ENCODE measurements at regions not wholly inside any gene's neighbourhood (a gene's known extent, or its start where the extent isn't known, plus 50 kb on each side); places are given as distances from the start of the nearest gene placed in this dataset.

GRCh38 chr10:33406596-33406995 lies 72.1 kb upstream of the NRP1 start:
- no peaks in the 10 kb centered on the region for H3K27me3 ChIP-seq (ENCODE audit: control insufficient read depth, insufficient read depth, low read length)
- no peak overlapping the region for H3K4me2 ChIP-seq (ENCODE audit: extremely low read depth, insufficient read depth, low read length)
- H3K9me3 ChIP-seq (ENCODE audit: control insufficient read depth, insufficient read depth, low read depth, low read length): no peaks in the 10 kb centered on the region
- H3K27ac ChIP-seq (ENCODE audit: insufficient read depth, low read length): no peak overlapping the region
- H3K4me1 ChIP-seq (ENCODE audit: control insufficient read depth, extremely low read depth, insufficient read depth, low read length): no peaks in the 10 kb centered on the region
- no peak overlapping the region for H3K9ac ChIP-seq (ENCODE audit: insufficient read depth, low read length)
- H3K36me3 ChIP-seq (ENCODE audit: control insufficient read depth, insufficient read depth, low read length): no peaks in the 10 kb centered on the region
- H3K4me3 ChIP-seq (replicated peaks in 1 of 4; ENCODE audit: control extremely low read depth in 1 of 4, insufficient read depth in 1 of 4, low read depth in 3 of 4, low read length in 4 of 4): no peak overlapping the region
- no peaks in the 10 kb centered on the region for H4K20me1 ChIP-seq (ENCODE audit: control insufficient read depth, extremely low read depth, insufficient read depth, low read length)
- no peak for DNase-seq (ENCODE audit: low read depth in 2 of 2)
- no peaks in the 10 kb centered on the region for H3K79me2 ChIP-seq (ENCODE audit: control insufficient read depth, insufficient read depth, low read length)
- TF ChIP-seq EZH2 (IDR thresholded peaks at IDR 0.05; ENCODE audit: low read length, missing control alignments): no peak
- TF ChIP-seq CTCF (conservative IDR thresholded peaks at IDR 0.05 in 1 of 2, IDR thresholded peaks at IDR 0.05 in 1 of 2; ENCODE audit: low read depth in 1 of 2, low read length in 2 of 2): no peak
- H2AFZ ChIP-seq (ENCODE audit: low read length): no peak overlapping the region

- no peak for DNase-seq (ENCODE audit: low read depth in 2 of 2)
- Histone ChIP-seq H3K79me2 (ENCODE audit: control insufficient read depth, insufficient read depth, low read length) (no peaks in the 10 kb centered on the region), H3K4me2 (ENCODE audit: extremely low read depth, insufficient read depth, low read length) (no peak overlapping the region), H2AFZ (ENCODE audit: low read length) (no peak overlapping the region), H4K20me1 (ENCODE audit: control insufficient read depth, extremely low read depth, insufficient read depth, low read length) (no peaks in the 10 kb centered on the region), H3K9me3 (ENCODE audit: control insufficient read depth, insufficient read depth, low read depth, low read length) (no peaks in the 10 kb centered on the region), H3K27ac (ENCODE audit: insufficient read depth, low read length) (no peak overlapping the region), H3K36me3 (ENCODE audit: control insufficient read depth, insufficient read depth, low read length) (no peaks in the 10 kb centered on the region), H3K4me1 (ENCODE audit: control insufficient read depth, extremely low read depth, insufficient read depth, low read length) (no peaks in the 10 kb centered on the region), H3K27me3 (ENCODE audit: control insufficient read depth, insufficient read depth, low read length) (no peaks in the 10 kb centered on the region), H3K4me3 (replicated peaks in 1 of 4; ENCODE audit: control extremely low read depth in 1 of 4, insufficient read depth in 1 of 4, low read depth in 3 of 4, low read length in 4 of 4) (no peak overlapping the region), H3K9ac (ENCODE audit: insufficient read depth, low read length) (no peak overlapping the region)
- TF ChIP-seq CTCF (conservative IDR thresholded peaks at IDR 0.05 in 1 of 2, IDR thresholded peaks at IDR 0.05 in 1 of 2; ENCODE audit: low read depth in 1 of 2, low read length in 2 of 2): no peak
Observed at GRCh38 chr10:33402220-33403073, 68.0 kb upstream of the NRP1 start.

- DNase-seq (ENCODE audit: low read depth in 2 of 2): no peak
- Histone ChIP-seq H3K27ac (ENCODE audit: insufficient read depth, low read length) (no peak overlapping the region), H3K4me1 (ENCODE audit: control insufficient read depth, extremely low read depth, insufficient read depth, low read length) (no peaks in the 10 kb centered on the region), H3K27me3 (ENCODE audit: control insufficient read depth, insufficient read depth, low read length) (no peaks in the 10 kb centered on the region), H4K20me1 (ENCODE audit: control insufficient read depth, extremely low read depth, insufficient read depth, low read length) (no peaks in the 10 kb centered on the region), H3K9ac (ENCODE audit: insufficient read depth, low read length) (no peak overlapping the region), H3K79me2 (ENCODE audit: control insufficient read depth, insufficient read depth, low read length) (no peaks in the 10 kb centered on the region), H3K9me3 (ENCODE audit: control insufficient read depth, insufficient read depth, low read depth, low read length) (no peaks in the 10 kb centered on the region), H3K36me3 (ENCODE audit: control insufficient read depth, insufficient read depth, low read length) (no peaks in the 10 kb centered on the region), H2AFZ (ENCODE audit: low read length) (no peak overlapping the region), H3K4me2 (ENCODE audit: extremely low read depth, insufficient read depth, low read length) (no peak overlapping the region), H3K4me3 (replicated peaks in 1 of 4; ENCODE audit: control extremely low read depth in 1 of 4, insufficient read depth in 1 of 4, low read depth in 3 of 4, low read length in 4 of 4) (no peak overlapping the region)
- no peak for TF ChIP-seq EZH2 (IDR thresholded peaks at IDR 0.05; ENCODE audit: low read length, missing control alignments)
- TF ChIP-seq CTCF (conservative IDR thresholded peaks at IDR 0.05 in 1 of 2, IDR thresholded peaks at IDR 0.05 in 1 of 2; ENCODE audit: low read depth in 1 of 2, low read length in 2 of 2): no peak
Observed at GRCh38 chr10:33401300-33401699, 66.8 kb upstream of the NRP1 start.
